C4-2B (cell line): ENCODE measurements at regions not wholly inside any gene's neighbourhood (a gene's known extent, or its start where the extent isn't known, plus 50 kb on each side); places are given as distances from the start of the nearest gene placed in this dataset.

Source experiments
- ZFX ChIP-seq: fragments of 450-650 bp; IDR thresholded peaks from 2 replicates; pipeline ENCODE4 v1.6.1; 2017
- TF ChIP-seq, protein P1 (sequence below): fragments of 450-650 bp; conservative IDR thresholded peaks from 2 replicates; pipeline ENCODE4 v1.5.1; 2017; ENCODE audit warnings: mild to moderate bottlenecking

DNA sequence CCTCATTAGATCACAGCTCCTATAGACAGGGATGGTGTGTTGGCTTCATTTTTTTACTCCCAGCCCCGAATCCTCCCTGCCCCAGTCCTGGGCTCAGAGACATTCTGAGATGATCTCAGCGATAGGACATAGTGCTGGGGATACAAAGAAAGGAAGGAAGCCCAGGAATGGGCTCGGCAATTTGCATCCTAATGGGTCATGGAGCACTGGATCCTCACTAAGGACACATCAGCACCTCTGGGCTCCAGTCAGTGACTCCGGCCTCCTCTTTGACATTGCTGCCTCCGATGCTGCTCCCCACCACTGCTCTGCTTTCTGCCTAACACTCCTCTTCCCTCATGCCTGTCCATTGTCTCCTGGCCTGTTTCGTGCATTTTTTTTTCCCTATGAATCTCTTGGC, 489.1 kb downstream of the STK39 start:
- TF ChIP-seq ZFX = no peak
- TF ChIP-seq, protein P1, sequence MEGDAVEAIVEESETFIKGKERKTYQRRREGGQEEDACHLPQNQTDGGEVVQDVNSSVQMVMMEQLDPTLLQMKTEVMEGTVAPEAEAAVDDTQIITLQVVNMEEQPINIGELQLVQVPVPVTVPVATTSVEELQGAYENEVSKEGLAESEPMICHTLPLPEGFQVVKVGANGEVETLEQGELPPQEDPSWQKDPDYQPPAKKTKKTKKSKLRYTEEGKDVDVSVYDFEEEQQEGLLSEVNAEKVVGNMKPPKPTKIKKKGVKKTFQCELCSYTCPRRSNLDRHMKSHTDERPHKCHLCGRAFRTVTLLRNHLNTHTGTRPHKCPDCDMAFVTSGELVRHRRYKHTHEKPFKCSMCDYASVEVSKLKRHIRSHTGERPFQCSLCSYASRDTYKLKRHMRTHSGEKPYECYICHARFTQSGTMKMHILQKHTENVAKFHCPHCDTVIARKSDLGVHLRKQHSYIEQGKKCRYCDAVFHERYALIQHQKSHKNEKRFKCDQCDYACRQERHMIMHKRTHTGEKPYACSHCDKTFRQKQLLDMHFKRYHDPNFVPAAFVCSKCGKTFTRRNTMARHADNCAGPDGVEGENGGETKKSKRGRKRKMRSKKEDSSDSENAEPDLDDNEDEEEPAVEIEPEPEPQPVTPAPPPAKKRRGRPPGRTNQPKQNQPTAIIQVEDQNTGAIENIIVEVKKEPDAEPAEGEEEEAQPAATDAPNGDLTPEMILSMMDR = no peak
